HG03575 (cell line): ENCODE measurements at regions not wholly inside any gene's neighbourhood (a gene's known extent, or its start where the extent isn't known, plus 50 kb on each side); places are given as distances from the start of the nearest gene placed in this dataset.
A peak's percentile ranks its signal among the peaks of the same experiment; 100 is the strongest.
"Not testable (repeated sequence)": the region's sequence is repeated elsewhere in the genome, so short reads cannot be mapped to it uniquely, and the experiment has no call there.

Experiments used
- ATAC-seq: cut with Tn5 transposase; IDR thresholded peaks from one replicate; pipeline ENCODE4 v1.9.1; 2021; ENCODE audit not compliant: unreplicated experiment, insufficient number of reproducible peaks, low FRiP score; ENCODE audit errors: extremely low read depth

DNA sequence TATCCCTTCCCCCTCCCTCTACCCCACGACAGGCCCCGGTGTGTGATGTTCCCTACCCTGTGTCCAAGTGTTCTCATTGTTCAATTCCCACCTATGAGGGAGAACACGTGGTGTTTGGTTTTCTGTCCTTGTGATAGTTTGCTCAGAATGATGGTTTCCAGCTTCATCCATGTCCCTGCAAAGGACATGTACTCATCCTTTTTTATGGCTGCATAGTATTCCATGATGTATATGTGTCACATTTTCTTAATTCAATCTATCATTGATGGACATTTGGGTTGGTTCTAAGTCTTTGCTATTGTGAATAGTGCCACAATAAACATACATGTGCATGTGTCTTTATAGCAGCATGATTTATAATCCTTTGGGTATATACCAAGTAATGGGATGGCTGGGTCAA, 281.4 kb downstream of the PDCD6IP start:
- not testable (repeated sequence) for ATAC-seq

DNA sequence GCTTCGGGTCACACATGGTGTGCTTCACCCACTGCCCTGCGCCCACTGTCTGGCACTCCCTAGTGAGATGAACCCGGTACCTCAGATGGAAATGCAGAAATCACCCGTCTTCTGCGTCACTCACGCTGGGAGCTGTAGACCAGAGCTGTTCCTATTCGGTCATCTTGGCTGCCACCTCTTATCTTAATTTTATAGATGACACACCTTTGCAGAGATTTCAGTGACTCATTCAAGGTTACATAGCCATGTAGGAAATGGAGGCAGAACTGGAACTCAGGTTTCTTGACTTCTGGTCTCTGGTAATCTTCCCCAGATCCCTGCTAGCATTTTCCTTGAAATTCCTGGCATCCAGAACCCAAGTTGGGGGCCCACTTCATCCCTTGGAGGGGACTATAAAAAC, 291.9 kb downstream of the PDCD6IP start:
- not testable (repeated sequence) for ATAC-seq

DNA sequence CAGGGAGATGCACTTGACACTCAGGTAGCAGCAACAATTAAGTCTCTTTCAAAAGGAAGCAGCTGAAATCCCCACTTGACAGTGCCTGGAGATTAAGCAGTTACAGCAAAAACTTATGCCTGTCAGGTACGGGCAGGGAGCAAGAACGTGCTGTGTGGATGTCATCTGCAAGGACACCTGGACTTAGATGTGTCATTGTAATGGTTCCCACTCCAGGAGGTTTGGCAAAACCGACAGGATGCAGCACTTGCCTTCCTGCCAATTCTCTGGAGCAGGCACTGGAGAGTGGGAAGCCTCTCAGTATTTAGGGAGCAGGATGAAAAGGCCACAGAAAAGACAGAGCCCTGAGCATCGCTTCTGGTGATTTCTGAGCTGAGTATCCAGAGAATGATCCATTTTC, 292.4 kb downstream of the PDCD6IP start:
- ATAC-seq, result no peak

DNA sequence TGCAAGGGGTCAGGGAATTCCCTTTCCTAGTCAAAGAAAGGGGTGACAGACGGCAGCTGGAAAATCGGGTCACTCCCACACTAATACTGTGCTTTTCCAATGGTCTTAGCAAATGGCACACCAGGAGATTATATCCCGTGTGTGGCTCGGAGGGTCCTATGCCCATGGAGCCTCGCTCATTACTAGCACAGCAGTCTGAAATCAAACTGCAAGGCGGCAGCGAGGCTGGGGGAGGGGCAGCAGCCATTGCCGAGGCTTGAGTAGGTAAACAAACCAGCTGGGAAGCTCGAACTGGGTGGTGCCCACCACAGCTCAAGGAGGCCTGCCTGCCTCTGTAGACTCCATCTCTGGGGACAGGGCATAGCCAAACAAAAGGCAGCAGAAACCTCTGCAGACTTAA, 295.9 kb downstream of the PDCD6IP start:
- not testable (repeated sequence) for ATAC-seq

DNA sequence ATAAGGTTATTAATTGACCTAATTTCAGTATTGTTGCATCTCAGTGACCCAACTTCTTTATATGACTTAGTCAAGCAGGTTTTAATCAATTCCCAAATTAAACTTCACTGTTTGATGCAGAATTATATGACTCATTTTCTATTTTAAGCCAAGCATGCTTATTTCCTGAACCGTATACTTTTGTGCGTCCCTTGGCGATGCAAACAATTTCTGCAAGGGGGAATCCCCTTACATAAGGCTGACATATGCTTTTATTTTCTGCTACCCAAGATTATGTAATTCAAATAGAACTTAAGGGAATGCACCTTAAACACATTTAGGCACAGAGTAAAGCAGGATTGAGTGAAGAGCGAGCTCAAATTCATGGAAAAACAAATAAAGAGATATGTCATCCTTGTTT, 303.9 kb downstream of the PDCD6IP start:
- ATAC-seq, result no peak

DNA sequence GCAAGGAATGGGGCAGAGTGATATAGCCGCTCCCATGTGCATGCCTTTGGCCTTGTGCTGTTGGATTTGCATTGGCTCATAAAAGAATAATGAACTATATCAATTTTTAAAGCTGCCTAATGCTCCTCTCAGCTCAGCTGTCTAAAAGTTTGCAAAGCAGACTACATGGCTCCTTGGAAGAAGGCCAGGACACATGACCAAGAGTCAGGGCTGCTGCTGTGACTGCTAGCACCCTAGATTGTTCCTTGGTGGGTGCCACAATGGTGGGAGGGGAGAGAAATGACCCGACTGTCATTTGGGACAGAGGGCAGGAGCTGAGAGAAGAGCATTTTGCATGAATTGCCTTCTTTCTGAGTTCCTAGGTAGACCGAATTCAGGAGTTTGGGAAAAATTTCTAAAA, 307.9 kb downstream of the PDCD6IP start:
- no peak for ATAC-seq

DNA sequence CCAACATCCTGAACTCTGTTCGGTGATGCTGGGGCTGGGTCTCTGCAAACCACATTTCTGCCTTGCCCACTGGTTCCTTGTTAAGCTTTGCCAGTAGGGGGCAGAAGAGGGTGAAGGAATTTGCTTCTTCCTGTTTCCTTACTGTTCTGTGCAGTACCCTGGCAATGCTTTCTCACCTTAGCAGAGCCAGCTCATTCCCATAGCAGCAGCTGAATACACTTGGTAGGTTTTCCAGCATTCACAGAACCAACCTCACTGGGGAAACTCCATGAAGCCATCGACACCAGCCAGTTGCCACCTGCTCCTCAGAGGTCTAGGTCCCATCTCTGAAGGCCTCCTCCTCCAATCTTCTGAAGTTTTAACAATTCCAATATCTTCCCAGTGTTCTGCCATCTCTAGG, 308.4 kb downstream of the PDCD6IP start:
- no peak for ATAC-seq

DNA sequence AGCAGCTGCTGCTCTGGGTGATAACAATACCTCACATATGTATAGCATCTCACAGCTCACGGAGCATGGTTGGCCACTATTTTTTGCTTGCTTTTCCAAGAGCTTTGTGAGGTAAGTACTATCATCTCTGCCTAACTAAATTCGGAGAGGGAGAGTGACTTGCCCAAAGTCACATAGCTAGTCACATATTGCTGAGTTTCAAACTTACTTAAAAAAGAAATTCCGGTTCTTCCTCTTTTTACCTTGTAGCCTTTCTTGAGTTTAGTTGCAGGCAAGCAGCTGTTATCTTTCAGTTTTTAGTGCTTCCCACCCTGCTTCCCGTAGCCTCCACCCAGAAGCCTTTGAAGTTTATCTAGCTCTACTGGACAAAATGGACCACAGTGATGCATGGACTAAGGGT, 309.2 kb downstream of the PDCD6IP start:
- peak; percentile 42 for ATAC-seq

DNA sequence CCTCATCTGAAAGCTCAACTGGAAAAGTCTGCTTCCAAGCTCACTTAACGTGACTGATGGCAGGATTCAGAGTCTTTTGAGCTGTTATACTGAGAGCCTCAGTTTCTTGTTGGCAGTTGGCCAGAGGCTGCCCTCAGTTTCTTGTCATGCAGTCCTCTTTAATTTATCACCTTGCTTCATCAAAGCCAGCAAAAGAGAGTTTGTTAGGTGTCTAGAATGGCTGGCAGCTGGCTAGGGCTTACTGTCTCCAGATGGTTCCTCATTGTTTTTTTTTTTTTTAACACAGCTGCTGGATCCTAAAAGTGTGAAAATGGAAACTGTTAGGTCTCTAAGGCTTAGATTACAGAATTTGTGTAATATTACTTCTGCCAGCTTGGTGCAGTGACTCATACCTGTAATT, 310.6 kb downstream of the PDCD6IP start:
- ATAC-seq, result no peak

DNA sequence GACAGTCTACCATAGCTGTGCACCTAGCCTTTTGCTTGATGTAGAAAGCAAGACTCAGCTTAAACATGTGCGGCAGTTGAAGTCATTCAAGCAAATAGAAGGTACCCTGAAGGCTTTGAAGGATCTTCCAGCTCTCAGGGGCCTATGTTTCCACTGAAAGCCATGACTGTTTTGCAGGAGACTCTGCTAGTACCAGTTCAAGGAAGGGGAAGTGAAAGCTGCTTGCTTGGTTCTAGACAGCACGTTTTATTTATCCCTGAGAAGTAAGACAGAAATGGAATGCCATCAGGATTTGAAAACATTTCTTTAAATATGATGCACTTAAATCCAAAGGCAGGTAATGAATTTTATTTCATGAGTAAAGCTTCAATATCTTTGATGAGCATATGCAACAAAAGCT, 311.4 kb downstream of the PDCD6IP start:
- ATAC-seq, result no peak

DNA sequence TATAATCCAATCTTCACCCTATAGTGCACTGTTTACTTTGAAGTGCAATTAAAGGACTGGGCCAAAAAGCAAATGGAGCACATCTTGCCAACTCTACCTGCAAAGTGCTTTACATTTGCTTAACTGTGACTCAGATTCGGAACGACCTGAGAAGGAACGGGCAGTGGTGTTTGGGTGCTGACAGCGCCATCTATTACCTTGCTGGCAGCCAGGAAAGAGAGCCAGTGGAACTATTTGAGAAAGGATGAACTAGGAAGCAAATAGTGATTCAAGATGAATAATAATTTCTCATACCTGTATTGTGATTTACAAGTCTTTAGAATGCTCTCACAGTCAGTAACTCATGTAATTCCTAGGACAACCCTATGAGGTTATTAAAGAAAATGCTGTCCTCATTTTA, 312.9 kb downstream of the PDCD6IP start:
- ATAC-seq, result no peak

DNA sequence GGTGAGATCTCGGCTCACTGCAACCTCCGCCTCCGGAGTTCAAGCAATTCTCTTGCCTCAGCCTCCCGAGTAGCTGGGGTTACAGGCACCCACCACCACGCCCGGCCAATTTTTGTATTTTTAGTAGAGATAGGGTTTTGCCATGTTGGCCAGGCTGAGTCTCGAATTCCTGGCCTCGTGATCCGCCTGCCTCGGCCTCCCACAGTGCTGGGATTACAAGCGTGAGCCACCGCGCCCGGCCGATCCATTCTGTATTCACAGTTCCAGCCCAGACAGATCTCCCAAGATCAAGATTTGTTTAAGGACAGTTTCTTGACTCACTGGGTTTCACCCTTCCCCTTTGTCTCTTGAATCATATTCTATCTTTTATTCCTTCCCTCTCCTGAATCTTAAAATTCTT, 313.8 kb downstream of the PDCD6IP start:
- ATAC-seq, result not testable (repeated sequence)

DNA sequence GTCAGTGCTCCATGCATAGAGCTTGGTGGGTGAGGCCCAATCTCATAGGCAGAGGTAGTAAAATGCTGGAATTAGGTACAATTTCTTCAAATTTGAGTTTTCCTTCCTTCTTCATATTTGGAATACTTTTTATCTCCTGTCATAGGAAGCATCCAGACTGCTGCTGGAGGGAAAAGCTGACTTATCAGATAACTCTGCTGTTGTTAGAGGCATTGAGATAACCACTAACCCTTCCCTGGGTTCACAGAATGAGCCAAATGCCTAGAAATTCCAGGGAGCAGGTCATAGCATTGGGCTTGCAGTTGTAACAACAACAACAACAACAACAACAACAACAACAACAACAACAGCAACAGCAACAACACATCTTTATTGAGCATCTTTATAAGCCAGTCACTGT, 332.7 kb downstream of the PDCD6IP start:
- no peak for ATAC-seq

DNA sequence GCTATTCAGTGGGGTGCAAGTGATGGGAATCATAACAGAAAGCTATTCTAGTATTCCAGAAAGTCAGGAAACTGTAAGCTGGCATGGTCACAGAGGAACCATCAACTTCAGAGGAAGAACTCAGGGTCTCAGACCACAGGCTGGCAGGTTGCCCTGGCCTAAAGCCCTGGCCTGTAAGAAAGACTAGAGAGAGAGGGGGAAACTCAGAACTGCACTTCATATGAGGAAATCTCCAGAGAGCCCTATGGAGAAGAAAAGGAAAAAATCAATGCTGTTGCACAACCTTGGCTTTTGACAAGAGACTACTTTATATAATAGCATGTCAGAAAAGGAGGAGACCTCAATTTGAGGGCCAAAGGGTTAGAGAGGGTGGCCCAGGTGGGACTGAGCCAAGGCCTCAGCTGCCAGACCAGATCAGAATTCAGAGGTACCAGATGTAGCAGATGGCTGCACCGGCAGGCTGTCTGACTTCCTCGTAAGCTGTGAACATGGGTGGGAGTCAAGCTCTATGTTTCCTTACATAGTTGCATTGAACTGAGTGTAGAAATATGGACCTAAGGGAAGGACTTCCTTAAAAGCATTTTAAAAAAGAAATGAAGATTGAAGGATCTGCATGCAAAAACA, 333.8 kb downstream of the PDCD6IP start:
- no peak for ATAC-seq

DNA sequence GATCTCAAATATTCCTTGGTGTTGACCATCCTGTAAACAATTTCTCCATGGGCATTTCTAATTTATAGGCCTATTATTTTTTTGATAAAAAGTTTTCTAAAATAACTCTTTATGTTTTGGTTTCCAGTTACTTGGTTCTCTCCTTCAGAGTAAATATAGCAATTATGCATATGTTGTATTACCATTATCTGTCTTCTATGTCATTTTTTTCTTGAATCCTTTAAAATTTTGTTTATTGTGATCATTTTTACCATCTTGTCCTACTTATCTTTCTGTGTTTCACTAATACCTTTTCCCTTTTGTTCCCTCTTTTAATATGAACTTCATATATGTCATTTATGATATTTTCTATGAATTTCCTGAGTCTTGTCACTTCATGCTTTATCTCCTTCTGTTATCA, 341.1 kb downstream of the PDCD6IP start:
- no peak for ATAC-seq

DNA sequence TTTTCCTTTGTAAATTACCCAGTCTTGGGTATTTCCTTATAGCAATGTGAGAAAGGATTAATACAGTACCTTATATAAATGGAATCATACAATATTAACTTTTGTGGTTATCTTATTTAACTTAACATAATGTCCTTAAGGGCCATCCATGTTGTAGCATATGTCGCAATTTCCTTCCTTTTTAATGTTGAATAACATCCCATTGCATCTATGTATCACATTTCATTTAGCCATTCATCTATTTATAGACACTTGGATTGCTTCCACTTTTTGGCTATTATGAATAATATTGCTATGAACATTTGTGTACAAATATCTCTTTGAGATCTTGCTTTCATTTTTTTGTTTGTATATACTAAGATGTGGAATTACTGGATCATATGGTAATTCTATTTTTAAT, 342.2 kb downstream of the PDCD6IP start:
- ATAC-seq, result no peak

DNA sequence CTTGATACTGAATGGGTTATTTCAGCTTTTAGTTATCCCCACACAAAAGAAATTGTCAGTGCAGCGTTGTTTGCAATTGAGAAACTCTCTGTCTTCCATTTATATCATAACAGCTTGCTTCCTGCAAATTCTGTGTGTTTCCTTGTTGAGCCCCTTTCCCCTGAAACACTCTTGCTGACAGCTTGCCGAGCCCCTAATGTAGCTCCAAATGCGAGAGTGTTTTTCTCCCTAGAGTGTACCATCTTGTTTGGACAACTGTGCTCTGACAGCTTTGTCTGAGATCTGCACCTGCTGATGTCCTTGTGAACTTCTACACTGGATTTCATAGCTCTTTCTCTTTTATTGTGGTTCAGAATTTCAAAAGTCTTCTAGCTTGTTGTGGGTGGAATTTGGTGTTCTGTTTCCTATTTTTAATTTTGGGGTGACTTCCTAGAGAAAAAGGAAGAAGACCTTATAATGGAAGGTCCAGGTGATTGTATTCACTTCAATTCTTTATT, 343.5 kb downstream of the PDCD6IP start:
- no peak for ATAC-seq

DNA sequence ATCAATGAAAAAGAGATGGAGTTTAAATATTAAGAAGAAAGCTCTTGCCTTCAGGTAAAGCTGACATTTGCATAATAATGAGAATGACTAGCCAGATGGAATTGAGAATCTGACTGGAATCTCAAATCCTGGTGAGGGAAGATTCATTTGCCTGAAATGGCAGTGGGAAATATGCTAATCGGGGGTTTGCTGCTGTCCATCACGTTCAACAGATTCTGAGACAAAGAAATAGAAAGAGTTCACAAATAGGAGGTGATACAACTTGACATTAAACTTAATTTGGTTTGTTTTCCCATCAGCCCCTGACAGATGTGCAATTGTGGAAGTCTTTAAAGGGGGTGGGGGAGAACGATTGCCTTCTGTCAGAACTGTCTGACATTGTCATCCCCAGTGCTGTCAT, 347.4 kb downstream of the PDCD6IP start:
- no peak for ATAC-seq

DNA sequence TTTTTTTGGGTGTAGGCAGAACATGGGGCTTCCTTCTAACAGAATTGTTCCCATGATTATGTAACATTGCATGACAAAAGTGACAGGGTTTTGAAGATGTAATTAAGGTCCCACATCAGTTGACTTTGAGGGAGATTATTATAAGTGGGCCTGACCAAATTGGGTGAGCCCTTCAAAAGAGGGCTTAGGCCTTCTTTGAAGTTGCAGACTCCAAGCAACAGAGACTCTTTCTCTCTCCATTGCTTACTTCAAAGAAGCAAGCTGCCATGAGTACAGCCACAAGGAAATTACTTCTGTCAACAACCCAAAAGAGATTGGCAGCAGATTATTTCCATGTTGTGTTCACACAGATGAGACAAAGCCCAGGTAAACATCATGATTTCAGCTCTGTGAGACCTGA, 348.2 kb downstream of the PDCD6IP start:
- no peak for ATAC-seq

DNA sequence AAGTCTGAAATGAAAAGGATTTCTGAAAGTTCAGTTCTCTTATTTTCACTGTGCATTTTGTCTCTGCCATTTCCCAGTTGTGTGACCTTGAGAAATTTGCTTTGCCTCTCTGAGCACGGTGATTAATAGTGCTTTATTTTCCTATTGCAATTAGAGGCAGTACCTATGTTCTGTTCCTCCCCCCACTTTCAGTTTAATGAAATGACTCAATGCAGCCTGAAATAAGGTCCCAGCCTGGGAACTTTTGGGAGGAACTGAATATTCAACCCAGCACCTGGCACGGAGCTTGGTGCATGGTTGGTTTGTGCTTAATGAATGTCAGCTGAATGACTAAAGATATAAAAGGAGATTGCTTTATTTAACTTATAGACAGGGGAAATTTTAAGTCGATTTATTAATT, 352.6 kb downstream of the PDCD6IP start:
- no peak for ATAC-seq

DNA sequence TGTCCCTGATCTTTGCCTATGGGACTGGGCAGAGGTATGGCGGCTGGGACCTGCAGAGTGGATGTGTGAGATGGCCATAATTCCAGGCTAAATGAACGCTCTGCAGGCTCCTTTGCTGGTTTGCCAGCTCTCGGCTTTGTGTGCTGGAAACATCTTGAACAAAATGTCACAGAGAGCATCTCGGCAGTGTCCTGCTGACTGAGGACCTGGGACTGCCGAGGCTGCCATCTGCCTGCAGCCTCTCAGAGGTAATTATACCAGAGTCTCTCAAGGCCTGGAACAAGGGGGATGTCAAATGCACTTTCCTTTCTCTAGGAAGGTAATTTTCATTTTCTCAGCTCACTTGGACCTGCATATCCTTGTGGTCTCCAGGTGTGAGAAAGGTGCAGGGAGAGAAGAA, 354.2 kb downstream of the PDCD6IP start:
- no peak for ATAC-seq
